Natural killer cell treated with Interleukin-12 subunit alpha and Interleukin-12 subunit beta and Interleukin-15 and Interleukin-18, amount 100 ng/mL, for 72 hours (primary cell): ENCODE measurements at regions not wholly inside any gene's neighbourhood (a gene's known extent, or its start where the extent isn't known, plus 50 kb on each side); places are given as distances from the start of the nearest gene placed in this dataset.

Experiments
- ATAC-seq, 2 donors: fragments of 150-1000 bp; cut with Tn5 transposase in 1 of 2; sonication (Bioruptor Pico), chemical (Tn5 transposase) in 1 of 2; 2 replicates each; pipeline ENCODE4 v1.10.0; 2021
- DNase-seq: peaks from one replicate; pipeline ENCODE4 v3.0.0; 2022; ENCODE audit warnings: low spot score
- H3K27ac Mint-ChIP-seq, 2 donors: 1 replicate in 1 of 2; 2 replicates in 1 of 2; pipeline ENCODE4 v1.8.0; 2022; ENCODE audit warnings: mixed read lengths in 2 of 2, mild to moderate bottlenecking in 1 of 2, moderate library complexity in 1 of 2
- H3K27me3 Mint-ChIP-seq, 2 donors: 1 replicate in 1 of 2; 2 replicates in 1 of 2; pipeline ENCODE4 v1.8.0; 2022; ENCODE audit warnings: mixed read lengths in 2 of 2
- H3K36me3 Mint-ChIP-seq: one replicate; pipeline ENCODE4 v1.8.0; 2022; ENCODE audit warnings: mixed read lengths
- H3K4me1 Mint-ChIP-seq, 2 donors: 1 replicate in 1 of 2; 2 replicates in 1 of 2; pipeline ENCODE4 v1.8.0; 2022; ENCODE audit warnings: low read depth in 2 of 2, mixed read lengths in 2 of 2, mild to moderate bottlenecking in 1 of 2
- H3K4me3 Mint-ChIP-seq: one replicate; pipeline ENCODE4 v1.8.0; 2022; ENCODE audit warnings: mixed read lengths
- H3K9me3 Mint-ChIP-seq: 2 replicates; pipeline ENCODE4 v1.8.0; 2022; ENCODE audit warnings: mixed read lengths

- DNase-seq = no peak
These were observed 149.2 kb upstream of the JUN start for GRCh38 chr1:58932859-58933598.

GRCh38 chr1:58933599-58933926 is 149.7 kb upstream of the JUN start:
- Mint-ChIP-seq H3K36me3 (no peaks in the 10 kb centered on the region), H3K4me3 (no peak overlapping the region), H3K27me3 (no peaks in the 10 kb centered on the region), H3K4me1 (peaks cover 22 to 31% of the 10 kb centered on the region in 2 donors), H3K9me3 (no peaks in the 10 kb centered on the region), H3K27ac (peak overlapping the region in 1 of 2 donors; percentile 62)
- ATAC-seq = no peak
- DNase-seq = no peak

More at GRCh38 chr1:58932859-58933598, 149.2 kb upstream of the JUN start:
- Mint-ChIP-seq H3K4me3 (no peak overlapping the region), H3K27ac (peak overlapping the region; percentile 2 to 62), H3K9me3 (no peaks in the 10 kb centered on the region), H3K4me1 (peaks cover 22 to 27% of the 10 kb centered on the region in 2 donors), H3K36me3 (no peaks in the 10 kb centered on the region), H3K27me3 (no peaks in the 10 kb centered on the region)
- ATAC-seq = peak; percentile 63 to 74

GRCh38 chr1:58934706-58935105 is 150.9 kb upstream of the JUN start:
- Mint-ChIP-seq H3K4me3 (no peak overlapping the region), H3K4me1 (peaks cover 22 to 34% of the 10 kb centered on the region in 2 donors), H3K27me3 (no peaks in the 10 kb centered on the region), H3K27ac (no peak overlapping the region), H3K36me3 (no peaks in the 10 kb centered on the region), H3K9me3 (no peaks in the 10 kb centered on the region)
- ATAC-seq (no peak), DNase-seq (no peak)

GRCh38 chr1:58936973-58937372 is 153.1 kb upstream of the JUN start:
- Mint-ChIP-seq H3K36me3 (no peaks in the 10 kb centered on the region), H3K27ac (peak overlapping the region in 1 of 2 donors; percentile 6), H3K27me3 (no peaks in the 10 kb centered on the region), H3K4me3 (no peak overlapping the region), H3K9me3 (no peaks in the 10 kb centered on the region), H3K4me1 (peaks cover 43 to 52% of the 10 kb centered on the region in 2 donors)
- ATAC-seq (no peak), DNase-seq (no peak)

GRCh38 chr1:58939146-58939545 is 155.3 kb upstream of the JUN start:
- Mint-ChIP-seq H3K27me3 (no peaks in the 10 kb centered on the region), H3K4me3 (no peak overlapping the region), H3K4me1 (peaks cover 46 to 54% of the 10 kb centered on the region in 2 donors), H3K36me3 (no peaks in the 10 kb centered on the region), H3K27ac (no peak overlapping the region), H3K9me3 (no peaks in the 10 kb centered on the region)
- no peak for ATAC-seq
- no peak for DNase-seq

GRCh38 chr1:58939666-58940370 is 156.0 kb upstream of the JUN start:
- no peaks in the 10 kb centered on the region for H3K27me3 Mint-ChIP-seq
- ATAC-seq = no peak

GRCh38 chr1:58941471-58942289 is 157.8 kb upstream of the JUN start:
- peak overlapping the region; percentile 63 for H3K4me3 Mint-ChIP-seq
- H3K27ac Mint-ChIP-seq = peak overlapping the region; percentile 85 to 93
- no peaks in the 10 kb centered on the region for H3K27me3 Mint-ChIP-seq
- peaks cover 8% of the 10 kb centered on the region for H3K36me3 Mint-ChIP-seq
- H3K4me1 Mint-ChIP-seq = peaks cover 58 to 69% of the 10 kb centered on the region in 2 donors
- H3K9me3 Mint-ChIP-seq = no peaks in the 10 kb centered on the region
- no peak for DNase-seq
- ATAC-seq = peak; percentile 82 to 85

More at GRCh38 chr1:58939666-58940370, 156.0 kb upstream of the JUN start:
- H3K27ac Mint-ChIP-seq = peak overlapping the region; percentile 85 to 93
- no peak overlapping the region for H3K4me3 Mint-ChIP-seq
- H3K36me3 Mint-ChIP-seq = peaks cover 2% of the 10 kb centered on the region
- DNase-seq = no peak
- H3K4me1 Mint-ChIP-seq = peaks cover 53 to 61% of the 10 kb centered on the region in 2 donors
- no peaks in the 10 kb centered on the region for H3K9me3 Mint-ChIP-seq

GRCh38 chr1:58942759-58943191 is 158.9 kb upstream of the JUN start:
- Mint-ChIP-seq H3K36me3 (peaks cover 8% of the 10 kb centered on the region), H3K9me3 (no peaks in the 10 kb centered on the region), H3K27me3 (no peaks in the 10 kb centered on the region), H3K4me1 (peaks cover 54 to 65% of the 10 kb centered on the region in 2 donors), H3K4me3 (peak overlapping the region; percentile 63), H3K27ac (peak overlapping the region; percentile 85 to 93)
- ATAC-seq (no peak), DNase-seq (no peak)

- Mint-ChIP-seq H3K36me3 (peaks cover 8% of the 10 kb centered on the region), H3K4me1 (peaks cover 61 to 67% of the 10 kb centered on the region in 2 donors), H3K27me3 (no peaks in the 10 kb centered on the region), H3K9me3 (peaks cover 3% of the 10 kb centered on the region), H3K4me3 (no peak overlapping the region), H3K27ac (peak overlapping the region; percentile 85 to 93)
- DNase-seq (no peak), ATAC-seq (no peak)
These were observed 159.9 kb upstream of the JUN start for GRCh38 chr1:58943776-58944175.

GRCh38 chr1:58944439-58944838 is 160.6 kb upstream of the JUN start:
- Mint-ChIP-seq H3K36me3 (peaks cover 8% of the 10 kb centered on the region), H3K4me1 (peaks cover 63 to 69% of the 10 kb centered on the region in 2 donors), H3K4me3 (no peak overlapping the region), H3K9me3 (peaks cover 3% of the 10 kb centered on the region), H3K27me3 (no peaks in the 10 kb centered on the region), H3K27ac (peak overlapping the region; percentile 85 to 93)
- ATAC-seq (no peak), DNase-seq (no peak)

GRCh38 chr1:58946390-58946789 is 162.5 kb upstream of the JUN start:
- DNase-seq = no peak
- no peaks in the 10 kb centered on the region for H3K27me3 Mint-ChIP-seq
- H3K9me3 Mint-ChIP-seq = peaks cover 3% of the 10 kb centered on the region
- no peak overlapping the region for H3K4me3 Mint-ChIP-seq
- H3K27ac Mint-ChIP-seq = peak overlapping the region in 1 of 2 donors; percentile 85
- H3K4me1 Mint-ChIP-seq = peaks cover 51 to 53% of the 10 kb centered on the region in 2 donors
- ATAC-seq = no peak
- peaks cover 8% of the 10 kb centered on the region for H3K36me3 Mint-ChIP-seq

GRCh38 chr1:58948671-58949070 is 164.8 kb upstream of the JUN start:
- H3K4me3 Mint-ChIP-seq = no peak overlapping the region
- DNase-seq (no peak), ATAC-seq (no peak)
- peaks cover 0 to 6% of the 10 kb centered on the region in 2 donors for H3K27me3 Mint-ChIP-seq
- H3K4me1 Mint-ChIP-seq = peaks cover 30 to 33% of the 10 kb centered on the region in 2 donors
- H3K36me3 Mint-ChIP-seq = peaks cover 8% of the 10 kb centered on the region
- peak overlapping the region; percentile 19 to 29 for H3K27ac Mint-ChIP-seq
- H3K9me3 Mint-ChIP-seq = peaks cover 3% of the 10 kb centered on the region

GRCh38 chr1:58949551-58950220 is 165.8 kb upstream of the JUN start:
- DNase-seq = no peak
- H3K9me3 Mint-ChIP-seq = peaks cover 3% of the 10 kb centered on the region
- H3K4me3 Mint-ChIP-seq = no peak overlapping the region
- no peak overlapping the region for H3K27ac Mint-ChIP-seq
- peaks cover 7% of the 10 kb centered on the region for H3K36me3 Mint-ChIP-seq
- peaks cover 0 to 6% of the 10 kb centered on the region in 2 donors for H3K27me3 Mint-ChIP-seq
- no peak for ATAC-seq
- peaks cover 20 to 25% of the 10 kb centered on the region in 2 donors for H3K4me1 Mint-ChIP-seq
